Muscle of leg (tissue), 3 donors: ENCODE measurements at regions not wholly inside any gene's neighbourhood (a gene's known extent, or its start where the extent isn't known, plus 50 kb on each side); places are given as distances from the start of the nearest gene placed in this dataset.

ENCODE experiments used
- DNase-seq: peaks from one replicate; pipeline ENCODE4 v3.0.0; 2013
- H3K27ac ChIP-seq: one replicate; pipeline ENCODE4 v1.5.1; 2013; ENCODE audit warnings: mild to moderate bottlenecking, low read length, control low read depth
- H3K27me3 ChIP-seq: one replicate; pipeline ENCODE4 v1.6.1; 2013; ENCODE audit warnings: low read length; ENCODE audit not compliant: control insufficient read depth, insufficient read depth
- H3K36me3 ChIP-seq: one replicate; pipeline ENCODE4 v1.6.1; 2013; ENCODE audit warnings: low read length; ENCODE audit not compliant: control insufficient read depth, insufficient read depth
- H3K4me1 ChIP-seq: one replicate; pipeline ENCODE4 v1.6.1; 2013; ENCODE audit warnings: low read length; ENCODE audit not compliant: control insufficient read depth, insufficient read depth
- H3K4me3 ChIP-seq: one replicate; pipeline ENCODE4 v1.5.1; 2013; ENCODE audit warnings: low read length, control low read depth
- H3K9me3 ChIP-seq: replicated peaks from 2 replicates; pipeline ENCODE4 v1.6.1; 2013; ENCODE audit warnings: low read depth, low read length; ENCODE audit not compliant: control insufficient read depth
- WGBS: methylation state at CpG from one replicate; pipeline ENCODE4 v1.1.5; 2013; ENCODE audit warnings: missing lambda C conversion rate; ENCODE audit not compliant: insufficient coverage; 5-methylcytosine and 5-hydroxymethylcytosine counted together

DNA sequence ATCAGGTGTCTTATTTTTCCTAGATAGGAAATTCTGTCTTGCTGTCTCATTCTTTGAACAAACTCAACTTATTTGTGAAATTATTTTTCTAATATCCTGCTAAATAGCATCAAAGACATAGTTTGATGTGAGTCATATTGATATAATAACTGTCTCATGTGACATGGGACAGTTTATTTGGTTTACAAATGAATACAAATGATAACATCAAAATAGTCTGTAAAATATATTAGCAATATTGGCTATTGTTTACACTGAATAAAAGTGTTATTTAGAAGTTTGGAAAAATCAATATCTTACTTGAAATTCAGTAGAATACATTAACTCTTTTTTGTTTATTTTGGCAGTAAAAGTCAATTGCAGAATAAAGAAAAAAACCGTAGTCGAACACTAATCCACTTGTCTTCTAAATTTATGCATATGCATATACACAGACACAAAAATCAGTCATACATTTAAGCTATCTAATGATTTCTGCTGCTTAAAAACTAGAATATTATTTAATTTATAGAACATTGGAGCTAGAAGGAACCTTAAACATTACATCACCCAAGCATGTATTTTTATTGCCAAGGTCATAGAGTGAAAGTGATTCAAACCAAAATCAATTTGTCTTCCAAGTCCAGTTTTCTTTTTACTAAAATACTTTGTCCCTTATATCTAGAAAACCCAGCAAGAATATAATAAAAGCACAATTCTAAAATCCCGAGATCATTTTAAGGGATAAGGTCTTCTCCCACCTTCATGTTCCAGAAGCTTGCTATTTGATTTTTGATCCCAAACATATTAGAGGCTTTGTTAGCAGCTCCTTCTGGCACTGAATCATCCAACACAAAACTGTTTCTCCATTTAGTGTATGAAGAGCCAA lies 776.5 kb upstream of the SLITRK1 start:
- no peaks in the 10 kb centered on the region for H3K9me3 ChIP-seq
- WGBS = 40% methylated on average over 1 of the region's 3 CpGs
- peak; percentile 51 for DNase-seq
- H3K4me1 ChIP-seq = no peaks in the 10 kb centered on the region
- no peak overlapping the region for H3K4me3 ChIP-seq
- H3K27ac ChIP-seq = no peak overlapping the region
- no peaks in the 10 kb centered on the region for H3K27me3 ChIP-seq
- H3K36me3 ChIP-seq = no peaks in the 10 kb centered on the region

DNA sequence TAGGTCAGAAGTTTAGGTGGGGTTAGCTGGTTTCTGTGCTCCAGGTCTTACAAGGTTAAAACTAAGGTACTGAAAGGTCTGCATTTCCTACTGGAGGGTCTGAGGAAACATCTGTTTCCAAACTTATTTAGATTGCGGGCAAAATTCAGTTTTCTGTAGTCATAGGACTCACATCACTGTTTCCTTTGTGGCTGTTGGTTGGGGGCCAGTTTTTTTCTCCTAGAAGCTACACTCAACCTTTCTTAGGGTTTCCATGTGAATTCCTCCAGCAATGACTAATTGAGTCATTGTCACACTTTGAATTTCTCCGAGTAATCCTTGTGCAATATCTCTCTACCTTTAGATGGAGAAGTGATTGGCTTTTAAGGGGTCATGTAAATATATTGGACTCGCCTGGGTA lies 773.4 kb upstream of the SLITRK1 start:
- H3K36me3 ChIP-seq = no peaks in the 10 kb centered on the region
- H3K9me3 ChIP-seq = no peaks in the 10 kb centered on the region
- no peak overlapping the region for H3K4me3 ChIP-seq
- WGBS = no CpG with 5 or more reads among the region's 3 CpGs
- no peaks in the 10 kb centered on the region for H3K27me3 ChIP-seq
- DNase-seq = no peak
- no peaks in the 10 kb centered on the region for H3K4me1 ChIP-seq
- no peak overlapping the region for H3K27ac ChIP-seq

DNA sequence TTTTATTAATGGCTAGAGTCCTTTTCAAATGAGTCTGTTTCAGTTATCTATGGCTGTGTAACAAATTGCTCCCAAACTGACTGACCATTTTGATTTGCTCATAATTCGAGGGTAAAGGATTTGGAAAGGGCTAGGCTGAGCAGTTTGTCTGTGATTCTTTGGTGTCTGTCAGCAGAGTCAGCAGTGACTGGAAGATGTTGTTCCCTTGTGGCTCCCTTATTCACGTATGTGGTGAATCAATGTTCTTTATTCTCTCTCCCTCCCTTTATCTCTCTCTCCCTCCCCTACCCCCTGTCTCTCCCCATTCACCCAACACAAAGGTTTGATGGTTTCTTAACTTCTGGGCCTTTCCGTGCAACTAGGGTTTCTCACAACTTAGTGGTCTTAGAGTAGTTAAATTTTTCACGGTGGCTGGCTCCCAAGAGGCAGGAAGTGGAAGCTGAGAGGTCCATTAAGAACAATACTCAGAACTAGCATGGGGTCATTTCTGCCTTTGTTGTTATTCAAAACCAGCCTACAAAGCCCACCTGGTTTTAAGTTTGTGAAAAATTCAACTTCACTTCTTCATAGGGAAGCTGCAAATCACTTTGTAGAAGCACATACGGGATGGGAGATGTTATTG lies 772.5 kb upstream of the SLITRK1 start:
- H3K27ac ChIP-seq = no peak overlapping the region
- no CpG with 5 or more reads among the region's 5 CpGs for WGBS
- DNase-seq = no peak
- H3K27me3 ChIP-seq = no peaks in the 10 kb centered on the region
- H3K9me3 ChIP-seq = no peaks in the 10 kb centered on the region
- no peak overlapping the region for H3K4me3 ChIP-seq
- no peaks in the 10 kb centered on the region for H3K4me1 ChIP-seq
- no peaks in the 10 kb centered on the region for H3K36me3 ChIP-seq

DNA sequence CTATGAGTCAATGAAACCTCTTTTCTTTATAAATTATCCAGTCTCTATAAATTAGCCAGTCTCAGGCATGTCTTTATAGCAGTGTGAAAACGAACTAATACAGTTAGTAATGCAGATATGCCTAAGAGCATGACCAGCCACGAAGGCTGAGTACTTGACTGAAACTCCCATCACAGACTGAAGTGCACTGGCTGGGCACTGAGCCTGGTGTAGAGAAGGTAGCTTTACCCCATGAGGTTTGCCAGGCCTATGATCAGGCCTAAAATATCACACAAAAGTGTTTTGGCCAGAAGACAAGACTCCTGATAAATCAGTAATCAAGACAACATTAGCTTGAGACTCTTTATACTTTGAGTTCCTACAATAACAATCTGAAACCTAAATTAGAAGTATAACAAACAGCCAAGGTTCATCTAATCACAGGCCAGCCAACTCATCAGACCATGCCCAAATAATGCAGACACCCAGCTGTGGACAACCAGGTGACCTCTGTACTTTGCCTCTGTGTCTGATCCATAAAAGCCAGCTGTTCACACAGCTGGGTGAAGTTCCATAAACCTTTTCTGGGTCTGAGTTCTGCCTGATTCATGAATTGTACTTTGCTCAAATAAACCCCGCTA lies 771.8 kb upstream of the SLITRK1 start:
- WGBS = 80% methylated on average over 1 of the region's 3 CpGs
- no peaks in the 10 kb centered on the region for H3K4me1 ChIP-seq
- no peaks in the 10 kb centered on the region for H3K36me3 ChIP-seq
- DNase-seq = no peak
- H3K27me3 ChIP-seq = no peaks in the 10 kb centered on the region
- H3K4me3 ChIP-seq = no peak overlapping the region
- no peak overlapping the region for H3K27ac ChIP-seq
- H3K9me3 ChIP-seq = no peaks in the 10 kb centered on the region

DNA sequence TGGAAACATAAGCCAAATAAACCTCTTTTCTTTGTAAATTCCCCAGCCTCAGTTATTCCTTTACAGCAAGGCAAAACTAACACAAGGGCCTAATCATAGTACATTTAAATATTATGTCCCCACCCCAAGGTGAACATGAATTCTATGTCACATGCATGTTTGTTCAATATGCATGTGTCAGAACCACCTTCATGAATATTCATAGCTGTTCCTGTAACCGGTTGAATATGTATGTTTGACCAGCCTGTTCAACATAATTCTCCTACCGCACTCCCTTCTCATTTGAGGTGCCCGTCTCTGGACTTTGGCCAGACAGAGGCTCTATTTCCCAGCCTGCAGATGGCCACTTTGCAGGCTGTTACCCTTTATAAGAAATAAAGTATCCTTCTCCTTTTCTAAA lies 769.4 kb upstream of the SLITRK1 start:
- Histone ChIP-seq H3K9me3 (no peaks in the 10 kb centered on the region), H3K36me3 (no peaks in the 10 kb centered on the region), H3K4me1 (no peaks in the 10 kb centered on the region), H3K27ac (no peak overlapping the region), H3K4me3 (no peak overlapping the region), H3K27me3 (no peaks in the 10 kb centered on the region)
- no CpG with 5 or more reads among the region's 3 CpGs for WGBS
- DNase-seq = no peak

DNA sequence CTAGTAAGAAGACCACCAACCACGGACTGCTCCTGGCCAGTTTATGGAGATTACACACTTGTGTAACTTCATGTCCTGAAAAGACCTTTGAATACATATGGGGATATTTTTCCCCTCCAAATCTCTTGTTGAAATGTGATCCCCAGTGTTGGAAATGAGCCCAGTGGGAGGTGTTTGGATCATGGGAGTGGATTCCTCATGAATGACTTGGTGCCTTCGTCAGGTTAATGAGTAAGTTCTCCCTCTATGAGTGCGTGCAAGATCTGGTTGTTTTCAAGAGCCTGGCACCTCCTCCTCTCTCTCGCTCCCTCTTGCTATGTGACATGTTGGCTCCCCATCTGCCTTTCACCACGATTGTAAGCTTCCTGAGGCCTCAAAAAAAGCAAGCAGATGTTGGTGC lies 769.0 kb upstream of the SLITRK1 start:
- H3K27ac ChIP-seq = no peak overlapping the region
- H3K36me3 ChIP-seq = no peaks in the 10 kb centered on the region
- no peaks in the 10 kb centered on the region for H3K9me3 ChIP-seq
- H3K4me1 ChIP-seq = no peaks in the 10 kb centered on the region
- WGBS = 51% methylated on average over 2 of the region's 5 CpGs
- DNase-seq = no peak
- H3K27me3 ChIP-seq = no peaks in the 10 kb centered on the region
- H3K4me3 ChIP-seq = no peak overlapping the region

DNA sequence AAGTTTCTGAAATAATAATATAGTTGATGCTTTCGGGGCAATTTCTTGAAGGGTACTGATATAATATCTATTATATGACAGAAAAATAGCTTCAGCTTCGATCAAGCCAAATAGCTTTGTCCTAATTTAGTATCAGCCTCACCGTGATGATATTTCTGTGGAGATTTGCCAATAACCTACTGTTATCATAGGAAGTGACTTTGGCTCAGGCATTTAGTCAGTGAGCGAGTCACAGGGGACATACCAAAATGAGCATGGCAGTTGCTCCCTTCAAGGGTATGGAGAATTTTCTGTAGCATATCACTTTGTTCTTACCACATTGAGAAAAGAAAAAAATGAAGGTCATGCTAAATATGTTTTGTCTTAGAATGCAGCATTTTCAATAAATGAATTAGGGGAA lies 767.6 kb upstream of the SLITRK1 start:
- H3K27me3 ChIP-seq = no peaks in the 10 kb centered on the region
- WGBS = no CpG with 5 or more reads among the region's 4 CpGs
- H3K36me3 ChIP-seq = no peaks in the 10 kb centered on the region
- H3K4me1 ChIP-seq = no peaks in the 10 kb centered on the region
- H3K27ac ChIP-seq = no peak overlapping the region
- no peaks in the 10 kb centered on the region for H3K9me3 ChIP-seq
- DNase-seq = no peak
- H3K4me3 ChIP-seq = no peak overlapping the region

DNA sequence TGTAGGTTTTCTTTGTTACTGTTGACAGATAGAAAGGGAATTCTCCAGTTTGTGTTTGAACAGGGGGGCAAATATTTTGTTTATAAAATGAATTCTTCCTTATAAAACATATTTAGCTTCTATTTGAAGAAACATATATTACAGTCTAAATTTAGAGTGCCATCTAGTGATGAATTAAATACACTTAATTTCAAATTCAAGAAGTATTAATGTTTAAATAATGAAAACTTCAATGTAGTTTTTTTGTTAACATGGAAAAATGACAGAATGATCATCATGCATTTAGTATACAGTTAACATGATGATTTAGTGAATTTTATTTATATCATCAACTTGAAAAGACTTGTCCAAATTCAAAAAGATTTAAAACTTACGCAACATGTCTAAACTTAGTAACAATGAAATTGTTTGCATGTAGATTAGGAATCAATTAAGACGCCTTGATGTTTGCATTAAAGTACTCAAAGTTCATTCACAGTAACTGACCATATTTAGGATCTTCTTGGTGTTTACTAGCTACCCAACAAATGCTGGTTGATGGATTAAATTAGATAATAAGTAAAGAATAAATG lies 765.9 kb upstream of the SLITRK1 start:
- Histone ChIP-seq H3K36me3 (no peaks in the 10 kb centered on the region), H3K27ac (no peak overlapping the region), H3K9me3 (no peaks in the 10 kb centered on the region), H3K27me3 (no peaks in the 10 kb centered on the region), H3K4me3 (no peak overlapping the region), H3K4me1 (no peaks in the 10 kb centered on the region)
- no CpG with 5 or more reads among the region's 2 CpGs for WGBS
- DNase-seq = no peak

DNA sequence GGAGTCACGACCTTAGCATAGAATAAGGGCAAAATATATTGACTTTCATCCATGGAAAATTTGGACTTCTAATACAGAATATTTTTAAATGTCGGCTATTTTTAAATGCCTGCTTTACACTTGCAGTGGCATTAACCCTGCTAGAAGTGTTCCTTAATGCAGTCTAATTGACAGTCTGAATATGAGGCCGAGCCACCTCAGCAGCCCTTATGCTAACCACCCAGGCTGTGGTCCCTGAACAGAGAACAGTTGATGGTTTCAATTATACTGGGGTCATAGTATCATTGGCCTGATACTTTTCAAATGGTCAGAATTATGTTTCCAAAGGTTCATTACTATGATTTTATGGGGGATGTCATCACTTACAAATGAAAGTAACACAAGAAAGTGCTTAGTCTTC lies 764.7 kb upstream of the SLITRK1 start:
- 60% methylated on average over 1 of the region's 3 CpGs for WGBS
- H3K9me3 ChIP-seq = no peaks in the 10 kb centered on the region
- no peaks in the 10 kb centered on the region for H3K27me3 ChIP-seq
- no peak overlapping the region for H3K27ac ChIP-seq
- no peaks in the 10 kb centered on the region for H3K36me3 ChIP-seq
- H3K4me1 ChIP-seq = no peaks in the 10 kb centered on the region
- no peak for DNase-seq
- no peak overlapping the region for H3K4me3 ChIP-seq
